ENCODE measurements at regions not wholly inside any gene's neighbourhood (a gene's known extent, or its start where the extent isn't known, plus 50 kb on each side); places are given as distances from the start of the nearest gene placed in this dataset.

GRCh38 chr2:65823511-65823910, 391.1 kb upstream of the SPRED2 start:
- TF ChIP-seq, protein P1, sequence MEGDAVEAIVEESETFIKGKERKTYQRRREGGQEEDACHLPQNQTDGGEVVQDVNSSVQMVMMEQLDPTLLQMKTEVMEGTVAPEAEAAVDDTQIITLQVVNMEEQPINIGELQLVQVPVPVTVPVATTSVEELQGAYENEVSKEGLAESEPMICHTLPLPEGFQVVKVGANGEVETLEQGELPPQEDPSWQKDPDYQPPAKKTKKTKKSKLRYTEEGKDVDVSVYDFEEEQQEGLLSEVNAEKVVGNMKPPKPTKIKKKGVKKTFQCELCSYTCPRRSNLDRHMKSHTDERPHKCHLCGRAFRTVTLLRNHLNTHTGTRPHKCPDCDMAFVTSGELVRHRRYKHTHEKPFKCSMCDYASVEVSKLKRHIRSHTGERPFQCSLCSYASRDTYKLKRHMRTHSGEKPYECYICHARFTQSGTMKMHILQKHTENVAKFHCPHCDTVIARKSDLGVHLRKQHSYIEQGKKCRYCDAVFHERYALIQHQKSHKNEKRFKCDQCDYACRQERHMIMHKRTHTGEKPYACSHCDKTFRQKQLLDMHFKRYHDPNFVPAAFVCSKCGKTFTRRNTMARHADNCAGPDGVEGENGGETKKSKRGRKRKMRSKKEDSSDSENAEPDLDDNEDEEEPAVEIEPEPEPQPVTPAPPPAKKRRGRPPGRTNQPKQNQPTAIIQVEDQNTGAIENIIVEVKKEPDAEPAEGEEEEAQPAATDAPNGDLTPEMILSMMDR (tag by site-specific recombination; IDR thresholded peaks at IDR 0.05): no peak
- TF ChIP-seq ZFP69B (tag by site-specific recombination; IDR thresholded peaks at IDR 0.05) (no peak), ZNF138 (tag by site-specific recombination; IDR thresholded peaks at IDR 0.05; ENCODE audit: borderline replicate concordance) (no peak), ZNF292 (tag by site-specific recombination; IDR thresholded peaks at IDR 0.05; ENCODE audit: borderline replicate concordance, low read depth) (no peak), ZNF624 (tag by site-specific recombination; IDR thresholded peaks at IDR 0.05) (no peak), ZNF202 (tag by site-specific recombination; IDR thresholded peaks at IDR 0.05; ENCODE audit: borderline replicate concordance) (no peak), ZBTB1 (tag by site-specific recombination; IDR thresholded peaks at IDR 0.05) (no peak), GLI4 (tag by site-specific recombination; IDR thresholded peaks at IDR 0.05) (no peak)
- TF ChIP-seq, protein P2, sequence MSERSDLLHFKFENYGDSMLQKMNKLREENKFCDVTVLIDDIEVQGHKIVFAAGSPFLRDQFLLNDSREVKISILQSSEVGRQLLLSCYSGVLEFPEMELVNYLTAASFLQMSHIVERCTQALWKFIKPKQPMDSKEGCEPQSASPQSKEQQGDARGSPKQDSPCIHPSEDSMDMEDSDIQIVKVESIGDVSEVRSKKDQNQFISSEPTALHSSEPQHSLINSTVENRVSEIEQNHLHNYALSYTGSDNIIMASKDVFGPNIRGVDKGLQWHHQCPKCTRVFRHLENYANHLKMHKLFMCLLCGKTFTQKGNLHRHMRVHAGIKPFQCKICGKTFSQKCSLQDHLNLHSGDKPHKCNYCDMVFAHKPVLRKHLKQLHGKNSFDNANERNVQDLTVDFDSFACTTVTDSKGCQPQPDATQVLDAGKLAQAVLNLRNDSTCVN (tag by site-specific recombination; optimal IDR thresholded peaks at IDR 0.05): no peak
